GM21576 (cell line): ENCODE measurements at regions not wholly inside any gene's neighbourhood (a gene's known extent, or its start where the extent isn't known, plus 50 kb on each side); places are given as distances from the start of the nearest gene placed in this dataset.

Source experiments
- ATAC-seq: cut with Tn5 transposase; IDR thresholded peaks from one replicate; pipeline ENCODE4 v1.9.1; 2021; ENCODE audit warnings: mild to moderate bottlenecking, moderate library complexity; ENCODE audit not compliant: unreplicated experiment

GRCh38 chr2:228257379-228257778, 75.9 kb upstream of the SPHKAP start:
- ATAC-seq: no peak

- no peak for ATAC-seq
Measured at GRCh38 chr2:228253752-228254151, 72.3 kb upstream of the SPHKAP start.

GRCh38 chr2:228247335-228247734, 65.8 kb upstream of the SPHKAP start:
- ATAC-seq: no peak

- no peak for ATAC-seq
Measured at GRCh38 chr2:228245601-228246000, 64.1 kb upstream of the SPHKAP start.

DNA sequence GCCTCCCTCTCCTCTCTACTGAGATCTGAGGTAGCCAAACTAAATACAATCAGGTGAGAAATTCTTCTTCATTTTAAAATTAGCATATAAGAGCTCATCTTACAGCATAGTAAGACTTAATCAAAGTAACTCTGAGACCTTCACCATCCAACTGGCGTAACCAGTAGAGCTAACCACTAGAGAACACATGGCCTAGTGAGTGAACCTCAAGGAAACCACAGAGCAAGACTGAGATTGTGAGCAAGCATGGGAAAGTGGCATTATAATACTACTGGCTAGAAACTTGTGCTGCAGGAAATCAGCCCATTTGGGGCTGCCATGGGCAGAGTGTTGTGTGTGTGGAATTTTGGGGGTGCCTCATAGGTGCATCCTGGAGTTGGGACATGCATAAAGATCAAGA, 61.1 kb upstream of the SPHKAP start:
- ATAC-seq: no peak

- ATAC-seq: no peak
Measured at GRCh38 chr2:228239907-228240561, 58.5 kb upstream of the SPHKAP start.

DNA sequence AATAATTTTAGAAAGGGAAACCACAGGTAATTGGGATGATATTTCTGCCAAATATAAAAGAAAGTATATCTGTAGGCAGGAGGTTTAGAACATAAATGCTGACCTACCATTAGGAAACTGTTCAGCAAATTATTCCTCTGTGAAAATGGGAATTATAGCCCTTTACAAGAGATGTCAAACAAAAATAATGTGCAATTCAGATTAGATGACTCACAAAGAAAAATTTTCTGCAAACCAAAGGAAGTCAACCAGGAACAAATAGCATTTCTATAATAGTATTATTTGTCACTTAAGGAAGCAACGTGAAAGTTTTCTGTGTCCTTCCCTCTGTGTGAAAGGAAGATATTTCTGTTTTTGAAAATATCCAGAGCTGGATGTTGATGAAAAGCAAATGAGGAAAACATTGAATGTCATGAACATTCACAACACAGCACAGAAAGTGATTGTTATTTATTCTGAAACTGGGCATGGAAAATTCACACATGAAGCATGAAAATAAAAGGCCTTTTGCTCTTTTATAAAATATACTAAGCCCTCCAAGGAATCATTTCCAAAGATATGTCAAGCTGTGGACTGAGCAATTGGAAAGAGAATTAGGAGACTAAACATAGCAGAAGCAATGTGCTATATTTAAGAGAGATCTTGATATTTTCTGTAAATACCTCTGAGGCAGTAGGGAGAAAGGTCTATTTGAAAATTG, 57.9 kb upstream of the SPHKAP start:
- no peak for ATAC-seq
